K562 (cell line): ENCODE measurements at regions not wholly inside any gene's neighbourhood (a gene's known extent, or its start where the extent isn't known, plus 50 kb on each side); places are given as distances from the start of the nearest gene placed in this dataset.
"Not testable (repeated sequence)": the region's sequence is repeated elsewhere in the genome, so short reads cannot be mapped to it uniquely, and the experiment has no call there.

Source experiments
- CBX1 ChIP-seq: sonication (generic); IDR thresholded peaks from 2 replicates; pipeline ENCODE4 v1.6.1; 2016; ENCODE audit warnings: antibody characterized with exemption, low read depth, mild to moderate bottlenecking
- EZH2 ChIP-seq: IDR thresholded peaks from 2 replicates; pipeline ENCODE4 v1.6.1; 2012; ENCODE audit warnings: low read depth, mild to moderate bottlenecking, inconsistent platforms, low read length, borderline replicate concordance
- PHF8 ChIP-seq: fragments of 200-600 bp; sonication (generic); IDR thresholded peaks from 2 replicates; pipeline ENCODE4 v1.6.1; 2012; ENCODE audit warnings: mixed run types, mild to moderate bottlenecking, inconsistent platforms, low read length, moderate library complexity, borderline replicate concordance
- SMARCC2 ChIP-seq: fragments of 450-650 bp; IDR thresholded peaks from 2 replicates; pipeline ENCODE4 v1.6.1; 2017; ENCODE audit warnings: antibody characterized with exemption, moderate library complexity, mild to moderate bottlenecking, low read depth

DNA sequence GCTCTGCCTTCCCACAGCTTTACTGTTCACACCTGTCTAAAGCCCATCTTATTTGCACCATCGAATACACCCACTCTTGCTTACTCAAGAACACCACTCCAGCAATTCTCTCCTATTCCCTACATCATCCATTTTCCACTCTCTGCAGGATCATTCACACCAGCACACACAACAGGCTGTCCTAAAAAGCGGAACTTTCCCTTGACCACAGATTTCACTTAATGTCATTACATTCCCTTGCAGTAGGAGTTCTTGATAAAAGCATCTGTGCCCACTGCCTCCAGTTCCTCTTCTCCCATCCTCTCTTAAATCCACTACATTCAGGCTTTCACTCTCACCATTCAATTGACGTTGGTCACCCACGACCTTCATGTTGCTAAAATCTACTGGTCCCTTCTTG is 103.0 kb upstream of the PABPC3 start:
- TF ChIP-seq SMARCC2, PHF8, CBX1, EZH2: not testable (repeated sequence)
